ENCODE measurements at regions not wholly inside any gene's neighbourhood (a gene's known extent, or its start where the extent isn't known, plus 50 kb on each side); places are given as distances from the start of the nearest gene placed in this dataset.
"Not testable (repeated sequence)": the region's sequence is repeated elsewhere in the genome, so short reads cannot be mapped to it uniquely, and the experiment has no call there.

DNA sequence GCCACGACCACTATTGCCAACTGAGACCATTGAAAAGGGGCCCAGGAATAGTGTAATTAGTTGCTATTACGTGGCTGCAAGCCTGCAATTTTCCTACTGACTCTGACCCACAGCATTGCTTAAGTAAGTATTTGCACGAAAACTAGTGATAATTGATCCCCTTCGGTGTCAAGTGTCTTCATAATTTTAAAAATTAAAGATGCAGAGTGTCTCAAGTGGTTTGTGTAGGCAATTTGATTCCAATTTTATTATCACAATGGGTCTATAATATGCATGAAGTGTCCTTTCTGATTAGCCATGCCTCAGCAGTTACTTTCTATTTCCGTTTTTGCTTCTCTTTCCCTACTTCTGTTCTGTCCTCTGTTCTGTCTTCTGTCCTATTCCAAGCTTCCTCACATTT is 259.2 kb downstream of the C3orf38 start:
- DNase-seq (ENCODE audit: low spot score) = no peak

DNA sequence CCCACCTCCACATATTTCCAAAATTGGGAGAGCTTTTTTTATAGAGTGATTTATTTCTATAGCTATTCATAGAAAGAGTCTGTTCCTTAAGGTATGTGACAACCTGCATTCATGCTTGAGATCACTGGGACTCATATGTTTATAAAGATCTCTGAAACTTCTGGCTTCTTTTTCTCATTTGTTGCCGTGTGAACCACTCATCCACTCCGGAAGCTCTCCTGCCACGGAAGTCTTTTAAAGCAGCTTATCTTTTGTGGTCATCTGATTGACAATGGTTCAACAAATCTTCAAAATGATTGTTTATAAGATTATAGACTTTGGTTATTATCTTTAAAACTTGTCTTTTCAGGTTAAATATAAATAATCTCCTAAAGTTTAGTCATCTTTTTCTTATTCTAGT is 260.5 kb downstream of the C3orf38 start:
- DNase-seq (ENCODE audit: low spot score) = no peak

DNA sequence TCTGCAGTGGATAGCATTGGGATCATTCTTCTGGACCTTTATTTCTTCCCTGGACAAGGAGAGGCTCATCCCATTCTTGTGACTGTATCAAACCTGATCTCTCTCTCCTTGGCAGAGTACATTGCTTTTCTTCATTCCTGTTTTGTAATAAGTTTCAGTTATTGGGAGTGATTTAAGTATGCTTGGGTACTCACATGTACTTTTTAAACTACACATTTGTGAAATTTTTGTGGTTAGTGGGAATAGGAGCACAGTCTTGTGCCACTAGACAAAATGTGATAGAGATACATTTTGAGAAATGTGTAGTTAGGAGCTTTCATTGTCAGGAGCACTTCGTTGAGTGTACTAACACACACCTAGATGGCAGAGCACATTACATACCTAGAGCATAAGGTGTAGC is 262.6 kb downstream of the C3orf38 start:
- DNase-seq (ENCODE audit: low spot score) = no peak

DNA sequence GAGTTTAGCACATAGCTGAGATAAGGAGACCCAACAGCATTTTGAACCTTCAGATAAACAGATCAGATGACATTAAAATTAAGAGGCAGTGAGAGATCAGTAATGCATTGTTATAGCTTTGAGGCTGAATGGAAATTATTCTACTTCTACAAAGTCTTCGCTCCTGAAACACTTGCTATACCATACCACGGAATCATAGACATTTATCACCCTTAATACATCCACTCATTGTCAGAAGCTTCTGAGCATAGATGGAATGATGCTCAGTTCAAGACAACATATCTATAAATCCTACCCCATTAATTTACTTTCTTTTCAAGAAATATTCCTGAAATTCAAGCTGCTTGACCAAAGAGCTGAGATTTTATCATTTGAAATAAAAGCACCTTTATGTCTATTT is 266.7 kb downstream of the C3orf38 start:
- no peak for DNase-seq (ENCODE audit: low spot score)

DNA sequence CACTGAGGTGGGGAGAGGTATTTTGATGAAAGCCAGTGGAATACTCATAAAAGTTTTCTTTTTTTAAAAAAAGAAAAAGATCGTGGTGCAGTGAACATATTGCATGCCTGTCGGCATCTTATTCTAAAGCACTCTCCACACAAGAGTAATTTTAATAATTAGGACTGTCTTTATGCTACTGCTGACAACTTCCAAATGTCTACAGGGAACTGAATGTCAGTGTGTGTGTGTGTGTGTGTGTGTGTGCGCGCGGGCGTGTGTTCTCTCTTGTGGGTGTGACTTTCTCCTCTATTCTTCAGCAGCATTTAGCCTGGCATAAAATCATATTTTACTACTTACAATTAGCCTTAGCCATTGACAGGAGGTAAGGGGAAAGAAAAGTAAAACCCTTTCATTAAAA is 268.5 kb downstream of the C3orf38 start:
- no peak for DNase-seq (ENCODE audit: low spot score)

DNA sequence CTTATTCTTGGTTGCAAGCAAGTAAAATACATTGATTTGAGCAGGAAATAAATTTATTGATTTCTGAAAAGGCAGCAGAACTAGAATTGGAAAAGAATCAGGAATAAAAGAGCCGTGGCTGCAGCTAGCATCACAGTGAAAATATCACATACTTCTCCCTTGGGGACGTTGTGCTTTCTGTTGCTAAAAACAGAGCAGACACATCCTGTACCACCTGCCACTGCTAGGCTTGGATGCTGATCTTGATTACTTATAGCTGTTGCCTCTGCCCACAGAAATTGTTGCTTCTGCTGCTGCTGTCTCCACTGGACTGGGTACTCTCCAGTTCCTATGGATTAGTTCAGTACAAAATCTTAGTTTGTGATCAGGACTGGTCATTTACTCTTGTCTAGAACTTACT is 283.8 kb downstream of the C3orf38 start:
- DNase-seq (ENCODE audit: low spot score) = no peak

DNA sequence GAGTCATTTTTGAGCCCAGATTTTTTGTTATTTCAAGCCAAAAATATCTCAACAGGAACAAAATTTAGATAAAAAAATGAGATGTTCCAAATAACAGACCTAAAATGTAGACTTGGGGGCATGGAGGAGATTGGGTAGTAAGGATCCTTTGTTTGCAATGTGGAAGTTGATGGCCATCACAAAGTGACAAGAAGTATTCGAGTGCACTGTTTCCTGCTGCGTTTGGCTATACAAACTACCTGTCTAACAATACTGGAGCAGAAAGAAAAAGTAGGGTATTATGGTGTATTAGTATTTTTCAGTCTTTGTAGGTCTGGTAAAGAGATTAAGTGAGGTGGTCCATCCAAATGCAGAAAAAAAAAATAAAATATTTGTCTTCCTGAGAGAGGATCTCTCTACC is 284.2 kb downstream of the C3orf38 start:
- DNase-seq (ENCODE audit: low spot score) = no peak

DNA sequence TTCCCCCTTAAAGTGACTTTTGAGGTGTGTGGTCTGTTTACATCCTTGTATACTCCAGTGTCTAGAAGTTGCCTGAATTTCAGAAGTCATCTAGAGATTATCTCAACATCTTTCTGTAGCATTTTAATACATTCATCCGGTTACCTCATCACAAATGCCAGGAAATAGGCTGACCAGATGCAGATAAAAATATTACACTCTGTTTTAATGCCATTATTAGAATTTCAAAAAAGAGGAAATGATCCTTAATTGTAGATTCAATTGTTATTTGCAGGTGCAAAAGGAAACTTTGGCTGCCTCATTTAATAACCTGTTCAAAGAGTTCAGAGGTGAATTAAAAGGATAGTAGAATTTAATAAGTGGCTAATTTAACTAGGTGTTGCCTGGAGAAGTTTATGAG is 290.9 kb downstream of the C3orf38 start:
- DNase-seq (ENCODE audit: low spot score) = peak; percentile 11

DNA sequence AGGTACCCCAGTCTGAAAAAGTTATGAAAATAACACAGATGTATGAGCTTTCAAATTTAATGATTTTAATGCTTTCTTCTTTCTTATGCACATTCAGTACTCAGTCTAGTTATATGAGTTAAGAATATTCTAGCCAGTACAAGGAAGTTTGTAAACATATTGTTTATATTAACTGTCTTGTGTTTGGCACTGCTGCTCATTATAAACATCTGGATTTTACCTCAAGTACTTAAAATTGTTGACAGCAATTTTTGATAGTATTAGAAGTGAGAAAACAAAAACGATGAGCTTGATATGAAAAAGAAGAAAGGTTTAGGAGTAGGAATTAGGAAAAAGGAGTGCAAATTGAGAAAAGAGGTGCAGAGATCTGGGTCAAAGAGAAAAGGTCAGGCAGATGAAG is 293.3 kb downstream of the C3orf38 start:
- no peak for DNase-seq (ENCODE audit: low spot score)

DNA sequence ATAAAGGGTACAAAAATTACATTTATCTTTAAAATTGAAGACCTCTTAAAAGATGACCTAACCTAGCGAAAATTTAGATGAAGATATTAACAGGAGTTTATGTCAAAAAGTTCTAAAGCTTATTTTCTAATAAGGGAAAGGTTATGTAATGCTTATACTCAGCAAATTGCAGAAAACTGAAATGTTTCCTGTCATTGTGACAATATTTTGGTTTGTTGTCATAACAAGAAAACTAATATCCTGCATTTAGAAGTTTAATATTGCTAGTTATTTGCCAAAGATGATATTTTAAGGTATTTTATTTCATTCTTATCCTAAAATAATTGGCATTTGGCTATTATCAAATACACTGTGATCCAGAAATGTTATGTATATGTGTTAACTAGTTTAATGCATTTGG is 294.5 kb downstream of the C3orf38 start:
- DNase-seq (ENCODE audit: low spot score) = no peak

DNA sequence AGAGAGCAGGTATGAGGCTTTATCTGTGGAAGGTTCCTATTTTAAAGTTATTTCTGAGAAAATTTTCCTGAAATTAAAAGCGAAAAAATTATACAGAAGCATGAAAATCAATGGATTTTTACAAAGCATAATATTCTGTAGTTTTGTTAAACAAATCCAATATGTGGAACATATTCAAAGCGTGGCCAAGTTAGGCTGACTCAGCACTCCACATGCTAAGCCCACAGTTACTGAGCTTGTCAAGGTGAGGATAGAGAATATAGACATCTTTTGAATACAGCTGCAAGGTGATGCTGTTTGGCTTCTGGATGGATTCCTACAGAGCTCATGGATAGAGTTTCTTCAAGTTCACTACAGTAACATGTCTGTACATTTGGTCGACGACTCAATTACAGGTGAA is 302.5 kb downstream of the C3orf38 start:
- no peak for DNase-seq (ENCODE audit: low spot score)

DNA sequence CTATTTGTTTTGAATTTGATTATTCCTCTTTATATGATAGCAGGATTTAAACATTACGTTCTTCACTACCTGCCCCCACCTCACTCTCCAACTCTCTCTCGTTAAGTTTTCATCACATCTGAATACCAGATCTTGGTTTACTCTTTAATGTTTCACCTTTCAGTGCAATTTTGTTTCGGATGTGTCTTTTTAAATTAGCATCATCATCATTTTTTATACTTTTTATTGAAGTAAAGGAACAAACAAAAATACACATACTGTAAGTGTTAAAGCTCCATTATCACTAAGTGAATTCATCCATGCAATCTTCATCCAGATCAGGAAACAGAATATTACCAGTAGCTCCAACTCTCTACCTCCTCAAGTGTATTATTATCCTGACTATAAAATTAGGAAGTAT is 310.6 kb downstream of the C3orf38 start:
- no peak for DNase-seq (ENCODE audit: low spot score)

DNA sequence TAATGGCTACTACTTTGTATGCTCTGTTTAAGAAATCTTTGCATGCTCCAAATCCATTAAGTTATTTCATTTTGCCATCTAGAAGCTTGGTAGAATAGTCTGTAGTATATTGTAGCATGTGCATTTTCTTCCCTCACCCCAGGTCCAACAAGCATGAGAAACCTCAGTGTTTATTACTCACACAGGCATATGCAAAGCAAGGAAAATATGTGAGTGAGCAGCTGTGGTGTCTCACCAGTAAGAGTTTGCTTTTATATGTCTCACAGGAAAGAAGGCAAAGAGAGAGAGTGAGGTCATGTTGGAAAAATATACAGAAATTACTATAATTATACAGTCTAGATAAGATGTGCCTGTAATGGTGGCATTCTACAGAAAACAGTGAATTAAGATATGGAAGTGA is 312.5 kb downstream of the C3orf38 start:
- DNase-seq (ENCODE audit: low spot score) = no peak

DNA sequence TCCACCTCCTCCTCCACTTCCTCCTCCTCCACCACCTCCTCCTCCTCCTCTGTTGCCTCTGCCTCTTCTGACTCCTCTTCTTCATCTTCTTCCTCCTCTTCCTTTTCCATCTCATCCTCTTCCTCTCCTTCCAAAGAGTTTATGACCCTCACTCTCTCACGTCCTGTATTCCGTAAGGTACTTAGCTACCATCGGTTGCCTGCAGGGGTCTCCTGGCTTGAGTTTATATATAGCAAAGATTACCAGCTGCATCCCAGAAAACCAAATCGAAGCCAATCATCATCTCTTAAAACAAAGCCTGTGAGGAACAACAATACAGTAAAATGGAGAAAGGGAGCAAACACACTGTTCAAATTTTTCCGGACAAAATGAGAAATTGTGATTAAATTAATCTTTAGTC is 317.4 kb downstream of the C3orf38 start:
- DNase-seq (ENCODE audit: low spot score) = no peak

DNA sequence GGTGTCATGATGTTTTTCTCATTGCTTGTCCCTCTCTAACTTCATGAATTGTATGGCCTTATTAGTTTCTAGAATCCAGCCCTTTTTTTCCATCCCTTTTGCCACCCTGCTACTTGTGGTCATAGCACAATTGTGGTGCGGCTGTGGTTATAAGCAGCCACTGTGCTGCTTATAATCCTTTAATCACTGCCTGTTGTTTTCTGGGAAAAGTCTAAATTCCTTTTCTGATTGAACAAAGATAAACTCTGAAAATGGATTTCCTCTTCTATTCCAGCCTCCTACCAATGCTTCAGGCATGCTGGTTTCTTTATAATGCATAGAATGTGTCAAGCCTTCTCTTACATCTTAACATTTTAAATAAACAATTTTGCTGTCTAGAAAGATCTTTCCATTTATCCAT is 319.5 kb downstream of the C3orf38 start:
- DNase-seq (ENCODE audit: low spot score) = no peak

DNA sequence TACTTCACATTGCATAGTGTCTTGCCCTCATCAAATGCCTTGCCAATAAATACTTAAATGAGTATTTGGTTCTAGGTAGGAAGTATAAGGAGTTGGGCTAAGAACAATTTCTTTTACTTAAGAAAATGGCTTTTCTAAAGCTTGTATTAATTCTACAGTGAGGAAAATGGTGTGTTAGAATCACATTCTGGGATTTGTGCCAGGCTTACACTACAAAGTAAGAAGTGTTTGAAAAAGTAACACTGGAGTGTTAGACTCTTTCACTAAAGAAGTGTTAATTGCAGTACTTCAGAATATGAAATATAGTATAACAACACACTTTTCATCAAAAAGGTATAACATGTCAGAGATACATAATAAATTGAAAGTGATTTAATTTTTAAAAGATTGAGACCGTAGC is 328.7 kb downstream of the C3orf38 start:
- DNase-seq (ENCODE audit: low spot score) = no peak

DNA sequence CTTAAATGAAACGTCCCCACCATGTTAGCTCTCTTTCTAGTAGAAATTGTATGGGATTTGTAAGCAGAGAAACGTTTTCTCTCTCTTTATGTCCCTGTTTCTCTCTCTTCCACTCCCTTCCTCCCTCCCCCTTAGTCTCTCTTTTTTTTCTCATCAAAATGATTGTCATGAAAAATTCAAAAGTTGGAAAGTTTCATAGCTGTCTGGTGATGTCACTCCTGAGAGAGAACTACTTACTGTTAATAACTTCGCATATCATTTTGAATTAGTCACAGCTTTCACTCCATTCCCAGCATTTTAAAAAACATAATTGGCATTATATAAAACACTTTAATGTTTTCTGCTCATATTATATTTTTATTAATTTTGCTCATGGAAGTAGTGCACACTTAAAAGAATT is 331.1 kb downstream of the C3orf38 start:
- no peak for DNase-seq (ENCODE audit: low spot score)

DNA sequence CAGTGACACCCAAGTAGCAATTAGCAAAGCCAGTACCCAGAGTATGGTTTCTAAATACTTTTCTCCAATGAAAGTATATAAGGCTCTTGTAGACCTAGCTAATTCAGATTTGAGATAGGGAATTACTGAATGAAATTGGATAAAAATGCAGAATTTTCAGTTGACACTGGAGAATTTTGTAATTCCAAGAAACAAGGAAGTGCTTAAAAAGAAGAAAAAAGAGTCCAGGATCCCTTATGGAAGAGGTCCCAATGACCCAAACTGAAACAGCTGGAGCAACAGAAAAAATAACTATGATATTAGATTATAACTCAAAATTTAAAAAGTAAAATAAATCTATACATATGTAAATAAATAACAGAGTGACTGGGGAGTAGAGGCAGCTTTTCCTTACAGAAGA is 335.2 kb downstream of the C3orf38 start:
- no peak for DNase-seq (ENCODE audit: low spot score)

DNA sequence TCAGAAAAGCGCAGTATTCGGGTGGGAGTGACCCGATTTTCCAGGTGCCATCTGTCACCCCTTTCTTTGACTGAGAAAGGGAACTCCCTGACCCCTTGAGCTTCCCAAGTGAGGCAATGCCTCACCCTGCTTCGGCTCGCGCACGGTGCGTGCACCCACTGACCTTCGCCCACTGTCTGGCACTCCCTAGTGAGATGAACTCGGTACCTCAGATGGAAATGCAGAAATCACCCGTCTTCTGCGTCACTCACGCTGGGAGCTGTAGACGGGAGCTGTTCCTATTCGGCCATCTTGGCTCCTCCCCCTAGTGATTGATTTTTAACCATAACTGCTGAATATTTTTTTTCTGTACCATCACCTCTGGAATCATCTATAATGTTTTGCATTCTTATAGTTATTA is 359.1 kb downstream of the C3orf38 start:
- DNase-seq (ENCODE audit: low spot score) = not testable (repeated sequence)

DNA sequence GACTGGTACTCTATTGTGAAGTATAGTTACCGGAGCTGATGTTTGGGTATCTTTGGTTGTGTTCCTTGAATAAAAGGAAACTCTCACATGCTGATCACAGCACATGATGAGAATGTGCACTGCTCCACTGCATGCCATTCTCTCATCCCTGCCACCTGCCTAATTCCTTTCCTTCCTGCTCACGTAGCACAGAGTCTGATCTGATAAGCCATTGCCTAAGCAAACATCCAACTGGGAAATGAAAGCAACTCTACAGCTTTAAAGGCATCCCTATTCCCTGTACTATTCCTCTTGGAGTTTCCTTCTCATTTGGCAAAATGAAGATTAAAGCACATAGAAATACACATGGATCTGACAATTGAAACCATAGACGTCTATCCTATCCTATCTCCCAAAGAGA is 359.8 kb downstream of the C3orf38 start:
- no peak for DNase-seq (ENCODE audit: low spot score)

DNA sequence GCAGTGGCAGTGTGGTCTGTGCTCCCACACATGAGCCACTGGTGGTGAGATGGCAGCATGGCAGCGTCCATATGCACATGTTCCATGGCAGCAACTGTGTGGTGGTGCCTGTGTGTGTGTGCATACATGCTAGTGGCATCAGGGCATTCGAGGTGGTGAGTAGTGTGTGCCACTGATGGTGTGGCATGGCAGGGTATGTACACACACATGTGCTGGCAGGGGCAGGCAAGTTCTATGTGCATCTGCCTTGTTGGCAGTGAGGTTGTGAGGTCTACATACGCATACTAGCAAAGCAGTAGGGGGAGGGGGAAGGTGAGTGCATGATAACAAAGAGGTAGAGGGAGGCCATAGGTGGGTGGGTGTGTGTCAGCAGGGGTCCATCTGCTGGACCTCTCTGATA is 378.7 kb downstream of the C3orf38 start:
- DNase-seq (ENCODE audit: low spot score) = no peak

DNA sequence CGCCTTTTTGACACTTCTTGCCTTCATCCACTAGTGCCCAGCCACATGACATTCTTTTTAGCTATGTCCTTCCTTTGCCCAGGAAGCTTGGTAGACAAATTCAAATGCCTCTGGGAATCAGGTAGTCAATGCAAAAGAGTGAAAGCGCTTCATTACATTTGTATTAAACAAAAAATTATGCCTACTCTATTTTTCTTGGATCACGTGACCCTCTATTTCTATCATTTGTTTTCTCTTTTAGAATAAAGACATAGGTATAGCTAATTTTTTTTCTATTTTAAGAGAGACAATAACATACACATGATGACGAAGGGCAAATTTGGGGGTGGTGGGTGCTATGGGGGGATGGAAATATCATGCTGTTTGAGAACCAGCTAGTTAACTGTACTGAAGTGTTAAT is 384.8 kb downstream of the C3orf38 start:
- no peak for DNase-seq (ENCODE audit: low spot score)

DNA sequence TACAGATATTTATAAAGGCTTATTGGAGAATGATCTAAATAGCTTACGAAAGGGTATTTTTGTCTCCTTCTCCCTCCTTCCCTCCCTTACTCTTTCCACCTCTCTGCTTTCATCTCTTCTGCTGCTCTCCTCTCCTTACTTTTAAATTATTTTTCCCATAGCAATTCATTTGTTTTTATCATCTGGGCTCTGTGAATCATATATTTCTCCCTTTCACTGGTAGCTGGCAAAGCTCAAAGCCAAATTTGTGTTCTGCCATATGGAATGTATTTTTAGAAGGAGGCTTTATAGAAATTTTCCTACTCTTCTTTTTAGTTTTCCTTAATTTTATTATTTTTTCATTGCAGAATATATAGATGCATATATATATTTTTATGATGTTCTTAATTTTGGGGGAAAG is 385.8 kb downstream of the C3orf38 start:
- DNase-seq (ENCODE audit: low spot score) = no peak

DNA sequence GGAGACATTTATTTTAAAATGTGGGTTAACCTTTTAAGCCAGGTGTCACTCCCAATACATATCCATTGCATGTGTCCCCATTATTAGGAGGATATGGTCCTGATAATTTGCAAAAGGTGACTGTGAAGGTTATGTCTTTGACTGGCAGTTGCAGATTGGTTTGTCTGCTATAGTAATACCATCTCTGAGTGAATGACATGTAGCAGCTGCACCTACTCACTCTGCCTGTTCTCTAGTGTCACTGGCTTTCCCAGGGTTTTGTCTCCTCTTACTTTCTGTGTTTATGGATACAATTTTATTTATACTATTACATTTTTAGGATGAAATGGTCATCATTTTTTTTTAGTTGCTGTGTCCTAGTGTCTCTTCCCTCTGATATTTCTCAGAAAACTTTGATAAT is 393.2 kb downstream of the C3orf38 start:
- no peak for DNase-seq (ENCODE audit: low spot score)

DNA sequence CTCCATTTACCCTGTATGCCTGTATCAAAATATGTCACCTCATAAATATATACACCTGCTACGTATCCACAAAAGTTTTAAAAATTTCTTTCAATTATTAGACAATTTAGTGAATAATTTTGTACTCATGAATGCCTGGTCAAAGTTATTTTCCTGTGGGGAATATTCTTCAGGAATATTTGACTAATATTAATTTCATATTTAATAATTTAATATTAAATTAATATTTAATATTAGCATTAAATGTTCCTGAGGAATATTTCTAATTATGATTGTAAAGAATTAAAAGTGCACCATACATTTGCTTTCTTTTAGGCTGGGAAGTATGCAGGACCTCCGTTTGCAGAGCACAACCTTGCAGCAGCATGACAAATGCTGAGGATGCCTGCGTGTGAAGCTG is 422.7 kb downstream of the C3orf38 start:
- no peak for DNase-seq (ENCODE audit: low spot score)
